ENCODE measurements at regions not wholly inside any gene's neighbourhood (a gene's known extent, or its start where the extent isn't known, plus 50 kb on each side); places are given as distances from the start of the nearest gene placed in this dataset.
"Not testable (repeated sequence)": the region's sequence is repeated elsewhere in the genome, so short reads cannot be mapped to it uniquely, and the experiment has no call there.

DNA sequence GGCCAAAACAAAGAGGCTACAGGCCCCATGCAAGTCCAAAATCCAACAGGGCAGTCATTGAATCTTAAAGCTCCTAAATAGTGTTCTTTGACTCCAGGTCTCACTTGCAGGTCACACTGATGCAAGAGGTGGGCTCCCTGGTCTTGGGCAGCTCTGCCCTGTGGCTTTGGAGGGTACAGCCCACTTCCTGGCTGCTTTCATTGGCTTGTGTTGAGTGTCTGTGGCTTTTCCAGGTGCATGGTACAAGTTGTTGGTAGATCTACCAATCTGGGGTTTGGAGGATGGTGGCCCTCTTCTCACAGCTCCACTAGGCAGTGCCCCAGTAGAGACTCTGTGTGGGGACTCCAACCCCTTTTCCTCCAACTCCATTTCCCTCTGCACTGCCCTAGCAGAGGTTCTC is 115.8 kb upstream of the ALKAL2 start:
- no peak for DNase-seq (ENCODE audit: low spot score)

DNA sequence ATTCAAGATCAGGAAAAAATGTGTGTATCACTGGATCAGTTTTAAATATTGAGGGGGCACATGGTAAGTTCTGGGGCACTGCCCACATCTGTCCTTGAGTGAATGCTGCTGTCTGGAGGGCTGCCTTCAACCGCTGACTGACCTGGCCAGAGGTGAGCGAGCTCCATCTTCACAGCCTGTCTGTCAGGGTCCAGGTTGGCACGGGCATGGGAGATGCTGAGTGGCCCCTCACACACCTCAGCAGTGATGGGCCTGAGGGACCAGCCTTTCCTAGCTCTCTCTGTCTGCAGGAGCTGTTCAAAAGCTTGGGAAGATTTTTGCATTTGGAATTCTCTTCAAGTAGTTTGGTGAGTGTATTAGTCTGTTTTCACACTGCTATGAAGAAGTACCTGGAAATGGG is 114.8 kb upstream of the ALKAL2 start:
- DNase-seq (ENCODE audit: low spot score) = no peak

DNA sequence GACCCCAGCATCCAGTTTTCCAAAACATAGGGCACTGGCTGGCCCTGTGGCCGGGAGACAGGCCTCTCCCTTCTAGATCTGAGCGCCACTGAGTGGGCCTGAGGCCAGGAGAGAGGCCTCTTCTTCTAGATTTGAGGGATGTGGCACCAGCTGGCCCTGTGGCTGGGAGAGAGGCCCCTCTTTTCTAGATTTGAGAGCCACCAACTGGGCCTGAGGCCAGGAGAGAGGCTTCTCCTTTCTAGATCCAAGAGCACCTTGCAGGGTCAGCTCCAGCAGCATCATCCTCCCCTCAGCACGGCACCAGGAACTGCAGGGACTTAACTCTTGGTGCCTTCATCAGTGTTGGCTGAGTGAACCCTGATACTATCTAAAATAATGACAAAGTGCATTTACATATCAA is 114.3 kb upstream of the ALKAL2 start:
- DNase-seq (ENCODE audit: low spot score) = no peak

DNA sequence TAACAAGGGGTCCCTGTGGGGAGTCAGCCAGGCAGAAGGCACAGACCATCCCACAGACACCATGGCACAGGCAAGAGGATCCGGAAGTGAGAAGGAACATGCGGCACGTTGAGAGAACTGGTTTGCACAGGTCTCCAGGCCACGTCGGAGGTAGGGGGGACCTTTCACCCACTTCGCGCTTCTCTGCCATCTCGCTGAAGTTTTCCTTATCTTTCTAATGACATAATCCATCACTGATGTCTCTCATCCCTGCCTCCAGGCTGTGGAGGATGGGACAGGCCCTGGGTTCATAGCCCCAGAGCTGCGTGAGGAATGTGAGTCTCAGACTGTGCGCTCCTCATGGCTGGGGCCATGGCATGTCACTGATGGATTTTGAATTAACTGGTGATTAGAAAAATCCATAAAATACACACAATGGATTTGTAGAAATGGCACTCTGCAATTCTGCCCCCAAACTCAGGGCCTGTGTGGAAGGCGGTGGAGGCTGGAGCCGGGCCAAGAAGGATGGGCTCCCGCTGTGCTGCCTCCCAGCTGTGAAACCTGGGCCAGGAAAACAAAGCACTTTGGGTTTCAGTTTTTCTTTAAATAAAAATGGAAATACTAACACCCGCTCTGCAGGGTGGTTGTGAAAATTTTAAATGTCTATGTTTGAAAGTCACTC is 113.3 kb upstream of the ALKAL2 start:
- no peak for DNase-seq (ENCODE audit: low spot score)

DNA sequence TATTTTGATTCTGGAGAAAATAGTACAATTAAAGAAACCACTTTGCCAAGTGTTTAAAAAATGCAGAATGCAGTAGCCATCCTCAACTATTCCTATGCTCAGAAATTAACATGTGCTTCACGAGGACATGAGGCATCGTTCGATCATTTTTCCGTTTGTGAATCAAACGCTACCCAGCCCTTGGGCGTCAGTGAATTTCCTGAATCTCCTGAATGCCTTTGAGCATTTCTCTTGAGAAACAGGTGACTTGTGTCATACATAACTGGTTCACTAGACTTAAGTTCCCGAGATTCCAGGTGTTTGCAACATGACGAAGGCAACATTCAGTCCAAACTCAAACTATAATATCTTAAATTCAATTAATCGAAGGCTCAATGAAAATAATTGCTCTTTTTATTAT is 110.0 kb upstream of the ALKAL2 start:
- no peak for DNase-seq (ENCODE audit: low spot score)

DNA sequence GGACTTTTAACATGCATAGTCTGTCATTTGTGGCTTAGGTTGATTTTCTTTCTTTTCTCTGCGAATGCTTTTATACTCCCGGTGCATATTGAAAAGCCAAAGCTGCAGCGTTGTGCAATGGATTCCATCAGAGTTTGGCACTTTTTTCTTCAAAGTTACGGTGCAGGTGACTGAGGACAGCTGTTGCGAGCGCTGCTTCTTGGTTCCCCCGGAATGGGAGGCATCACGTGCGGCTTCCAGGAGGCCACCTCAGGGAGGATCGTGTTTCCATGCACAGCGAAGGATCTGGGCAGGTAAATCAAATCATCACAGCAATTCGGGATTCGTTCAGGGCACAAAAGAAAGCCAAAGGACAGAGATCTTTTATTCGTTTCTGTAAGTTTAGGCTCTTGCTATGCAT is 109.6 kb upstream of the ALKAL2 start:
- no peak for DNase-seq (ENCODE audit: low spot score)

DNA sequence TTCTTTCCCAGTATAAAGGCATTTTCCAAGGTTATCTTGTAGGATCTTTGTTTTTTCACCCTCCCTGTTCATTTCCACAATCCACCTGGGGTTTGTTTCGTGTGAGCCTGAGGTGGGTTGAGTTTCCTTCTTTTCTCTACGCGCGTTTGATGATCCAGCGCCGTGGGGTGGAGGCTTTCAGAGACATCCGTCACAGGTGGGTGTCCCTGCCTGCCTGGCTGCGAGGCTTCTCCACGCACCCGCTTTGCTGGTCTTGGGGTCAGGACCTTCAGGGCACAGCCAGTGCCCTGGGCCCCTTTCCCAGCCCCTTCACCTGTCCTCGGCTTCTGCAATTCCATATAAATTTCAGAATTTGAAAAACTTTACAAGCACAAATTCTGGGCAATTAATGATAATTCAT is 109.0 kb upstream of the ALKAL2 start:
- no peak for DNase-seq (ENCODE audit: low spot score)

DNA sequence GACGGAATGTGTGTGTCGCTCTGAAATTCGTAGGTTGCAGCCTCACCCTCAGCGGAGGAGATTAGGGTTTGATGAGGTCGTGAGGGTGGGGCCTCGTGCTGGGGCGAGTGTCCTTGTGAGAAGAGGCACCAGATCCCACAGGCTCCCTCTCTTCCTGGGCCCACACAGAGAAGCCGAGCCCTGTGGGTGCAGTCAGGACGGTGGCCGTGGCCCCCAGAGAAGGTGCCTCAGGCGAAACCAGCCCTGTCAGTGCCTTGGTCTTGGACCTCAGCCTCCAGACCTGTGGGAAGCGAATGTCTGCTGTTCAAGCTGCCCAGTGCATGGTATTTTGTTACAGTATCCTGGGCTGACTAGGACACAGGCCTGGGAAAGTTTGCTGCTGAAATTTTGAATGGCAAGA is 108.0 kb upstream of the ALKAL2 start:
- no peak for DNase-seq (ENCODE audit: low spot score)

DNA sequence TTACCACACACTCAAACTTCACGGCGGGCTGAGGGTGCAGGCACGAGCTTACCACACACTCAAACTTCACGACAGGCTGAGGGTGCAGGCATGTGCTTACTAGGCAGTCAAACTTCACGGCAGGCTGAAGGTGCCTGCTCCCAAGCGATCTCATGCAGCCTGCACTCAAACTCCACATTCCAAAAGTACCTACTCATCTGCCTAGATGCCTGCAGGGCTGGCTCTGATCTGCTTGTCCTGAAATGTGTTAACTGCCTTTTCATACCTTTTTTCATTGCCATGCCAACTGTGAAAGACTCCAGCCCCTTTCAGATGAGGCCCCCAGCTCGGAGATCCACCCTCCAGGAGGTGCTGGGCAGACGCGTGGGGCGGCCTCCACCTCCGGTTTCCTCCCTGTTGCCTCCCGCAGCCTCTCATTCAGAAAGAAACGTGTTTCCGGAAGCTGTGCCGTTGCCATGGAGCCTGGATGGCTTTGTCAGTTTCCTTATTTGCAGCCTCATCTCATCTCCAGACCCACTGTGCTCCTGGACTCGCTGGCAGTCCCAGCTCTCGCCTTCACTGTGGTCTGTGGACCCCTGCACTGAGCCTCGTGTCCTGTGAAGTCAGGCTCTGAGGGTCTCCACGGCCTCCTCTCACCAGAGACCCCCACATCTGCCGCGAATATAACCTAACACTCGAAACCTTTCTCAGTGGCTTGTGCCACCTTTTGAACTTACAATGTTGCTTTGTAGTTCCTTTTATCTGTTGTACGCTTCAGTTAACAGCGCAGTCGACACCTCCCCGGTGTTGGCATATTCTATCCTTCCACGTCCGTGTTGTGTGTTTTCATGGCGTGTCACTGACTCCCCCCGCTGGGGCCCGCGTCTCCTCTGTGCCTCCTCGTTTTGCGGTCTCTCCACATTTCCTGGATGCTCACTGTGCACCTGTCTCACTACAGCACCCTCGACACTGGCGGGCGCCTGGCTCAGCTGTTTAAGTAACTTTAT is 106.1 kb upstream of the ALKAL2 start:
- DNase-seq (ENCODE audit: low spot score) = no peak

DNA sequence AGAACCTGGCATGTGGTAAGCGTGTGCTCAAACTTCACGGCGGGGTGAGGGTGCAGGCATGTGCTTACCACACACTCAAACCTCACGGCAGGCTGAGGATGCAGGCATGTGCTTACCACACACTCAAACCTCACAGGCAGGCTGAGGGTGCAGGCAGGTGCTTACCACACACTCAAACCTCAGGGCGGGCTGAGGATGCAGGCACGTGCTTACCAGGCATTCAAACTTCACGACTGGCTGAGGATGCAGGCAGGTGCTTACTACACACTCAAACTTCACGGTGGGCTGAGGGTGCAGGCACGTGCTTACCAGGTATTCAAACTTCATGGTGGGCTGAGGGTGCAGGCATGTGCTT is 105.0 kb upstream of the ALKAL2 start:
- DNase-seq (ENCODE audit: low spot score) = no peak

DNA sequence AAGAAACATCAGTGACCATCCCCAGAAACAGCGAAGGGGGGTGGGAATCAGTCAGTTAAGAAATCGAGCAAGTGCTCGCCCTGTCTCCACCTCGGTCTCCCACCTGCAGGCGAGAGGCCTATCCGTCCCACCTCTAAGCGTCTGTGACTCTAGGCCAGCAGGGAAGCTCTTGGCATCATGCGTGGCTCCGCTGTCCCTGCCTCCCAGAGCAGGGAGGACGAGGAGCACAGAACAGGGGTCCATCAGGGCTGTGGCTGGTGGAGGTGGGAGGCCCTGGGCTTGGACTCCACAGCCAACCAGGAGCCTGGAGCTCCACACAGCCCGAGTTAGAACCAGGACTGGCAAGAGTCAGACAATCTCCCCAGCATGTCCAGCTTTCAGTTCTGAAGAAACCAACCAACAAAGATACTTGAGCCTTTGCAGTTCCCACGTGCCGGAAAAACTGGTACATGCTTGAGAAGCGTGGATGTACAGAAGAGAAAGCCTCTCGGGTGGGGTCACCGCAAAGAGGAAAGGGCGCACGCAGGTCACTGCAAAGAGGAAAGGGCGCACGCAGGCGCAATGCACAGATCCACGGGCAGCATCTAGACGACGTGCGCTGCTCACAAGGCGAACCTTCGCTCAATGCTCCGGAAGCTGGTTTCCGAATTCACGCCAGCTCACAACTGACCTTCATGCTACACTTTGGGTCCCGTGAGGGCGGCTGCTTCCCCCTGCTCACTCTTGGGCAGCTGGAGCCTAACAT is 104.5 kb upstream of the ALKAL2 start:
- no peak for DNase-seq (ENCODE audit: low spot score)

DNA sequence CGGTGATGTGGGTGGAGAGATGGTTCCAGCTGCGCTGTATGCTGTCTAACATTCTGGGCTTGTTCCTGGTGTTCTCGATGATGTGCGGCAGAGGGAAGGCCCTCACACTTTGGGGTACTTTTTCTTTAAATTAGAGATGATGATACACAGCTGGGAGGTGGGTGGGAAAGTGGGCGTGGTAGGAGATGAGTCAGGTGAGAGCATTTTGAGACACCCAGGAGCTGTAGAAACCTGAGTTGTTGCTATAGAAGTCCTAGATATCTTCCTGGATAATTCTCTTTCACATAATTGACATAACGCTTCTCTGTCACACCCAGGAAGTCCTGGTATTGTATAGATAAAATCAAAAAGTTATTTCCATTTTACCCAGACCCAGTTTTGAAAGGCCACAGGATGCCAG is 103.8 kb upstream of the ALKAL2 start:
- no peak for DNase-seq (ENCODE audit: low spot score)

DNA sequence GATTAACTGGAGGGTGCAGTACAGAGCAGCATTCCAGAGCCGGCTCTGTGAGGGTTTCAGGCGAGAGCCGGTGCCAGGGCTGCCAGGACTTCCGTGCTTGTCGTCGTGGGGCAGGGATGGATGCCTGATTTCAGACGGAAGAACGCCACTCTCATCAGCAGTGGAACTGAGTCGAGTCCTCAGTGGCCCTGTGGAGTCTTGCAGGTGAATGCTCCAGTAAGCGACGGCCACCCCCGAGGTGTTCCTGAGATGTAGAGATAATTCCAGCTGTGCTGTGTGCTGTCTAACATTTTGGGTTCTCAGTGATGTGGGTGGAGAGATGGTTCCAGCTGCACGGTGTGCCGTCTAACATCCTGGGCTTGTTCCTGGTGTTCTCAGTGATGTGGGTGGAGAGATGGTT is 103.1 kb upstream of the ALKAL2 start:
- DNase-seq (ENCODE audit: low spot score) = no peak

DNA sequence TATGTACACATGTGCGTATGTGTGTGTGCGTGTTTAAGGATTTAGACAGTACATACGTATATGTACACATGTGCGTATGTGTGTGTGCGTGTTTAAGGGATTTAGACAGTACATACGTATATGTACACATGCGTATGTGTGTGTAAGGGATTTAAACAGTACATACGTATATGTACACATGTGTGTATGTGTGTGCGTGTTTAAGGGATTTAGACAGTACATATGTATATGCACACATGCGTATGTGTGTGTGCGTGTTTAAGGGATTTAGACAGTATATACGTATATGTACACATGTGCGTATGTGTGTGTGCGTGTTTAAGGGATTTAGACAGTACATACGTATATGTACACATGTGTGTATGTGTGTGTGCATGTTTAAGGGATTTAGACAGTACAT is 102.1 kb upstream of the ALKAL2 start:
- DNase-seq (ENCODE audit: low spot score) = not testable (repeated sequence)

DNA sequence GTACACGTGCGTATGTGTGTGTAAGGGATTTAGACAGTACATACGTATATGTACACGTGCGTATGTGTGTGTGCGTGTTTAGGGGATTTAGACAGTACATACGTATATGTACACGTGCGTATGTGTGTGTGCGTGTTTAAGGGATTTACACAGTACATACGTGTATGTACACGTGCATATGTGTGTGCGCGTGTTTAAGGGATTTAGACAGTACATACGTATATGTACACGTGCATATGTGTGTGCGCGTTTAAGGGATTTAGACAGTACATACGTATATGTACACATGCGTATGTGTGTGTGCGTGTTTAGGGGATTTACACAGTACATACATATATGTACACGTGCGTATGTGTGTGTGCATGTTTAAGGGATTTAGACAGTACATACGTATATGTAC is 100.9 kb upstream of the ALKAL2 start:
- DNase-seq (ENCODE audit: low spot score) = not testable (repeated sequence)

DNA sequence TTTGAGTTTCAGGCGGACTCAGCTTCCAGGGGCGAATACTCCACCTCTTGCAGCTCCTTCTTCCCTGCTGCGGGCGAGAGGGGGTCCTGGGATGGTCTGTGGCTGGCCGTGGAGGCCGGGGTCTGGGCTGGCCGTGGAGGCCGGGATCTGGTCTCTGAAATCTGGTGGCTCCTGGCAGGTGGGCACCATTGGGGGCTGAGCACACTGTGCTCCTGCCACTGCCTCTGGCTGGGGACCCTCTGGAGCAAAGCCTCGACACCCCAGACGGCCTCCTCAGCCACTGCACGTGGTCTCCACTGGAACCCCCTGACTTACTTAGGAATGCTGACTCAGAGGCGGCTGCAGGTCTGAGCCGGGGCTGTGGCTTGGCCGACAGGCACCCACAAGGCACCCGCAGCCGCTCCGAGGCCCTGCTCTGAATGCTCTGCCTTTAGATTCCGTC is 100.1 kb upstream of the ALKAL2 start:
- no peak for DNase-seq (ENCODE audit: low spot score)

DNA sequence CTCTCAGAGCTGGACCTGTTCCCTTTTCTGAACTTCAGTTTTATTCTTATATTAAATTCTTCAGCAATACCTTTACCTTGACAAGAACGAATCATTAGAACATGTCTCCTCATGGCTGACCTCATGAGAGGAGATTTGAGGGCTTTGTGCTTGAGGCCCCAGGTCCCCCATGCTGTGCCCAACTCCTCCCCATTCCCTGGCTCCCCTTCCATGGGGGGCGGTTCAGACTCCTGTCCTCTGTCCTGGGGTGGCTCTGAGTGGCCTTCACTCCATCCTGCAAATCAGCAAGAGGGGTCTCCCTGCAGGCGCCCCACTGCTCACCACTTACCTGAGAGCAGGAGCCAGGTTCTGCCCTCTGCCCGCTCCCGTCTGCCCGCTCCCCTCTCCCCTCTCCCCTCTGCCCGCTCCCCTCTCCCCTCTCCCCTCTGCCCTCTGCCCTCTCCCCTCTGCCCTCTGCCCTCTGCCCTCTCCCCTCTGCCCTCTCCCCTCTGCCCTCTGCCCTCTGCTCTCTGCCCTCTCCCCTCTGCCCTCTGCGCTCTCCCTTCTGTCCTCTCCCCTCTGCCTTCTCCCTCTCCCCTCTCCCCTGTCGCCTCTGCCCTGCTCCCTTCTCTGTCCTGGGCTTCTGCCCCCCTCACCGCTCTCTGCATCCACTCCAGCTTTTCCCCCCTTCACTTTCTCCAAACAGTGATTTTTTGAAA is 98.7 kb upstream of the ALKAL2 start:
- DNase-seq (ENCODE audit: low spot score) = no peak

DNA sequence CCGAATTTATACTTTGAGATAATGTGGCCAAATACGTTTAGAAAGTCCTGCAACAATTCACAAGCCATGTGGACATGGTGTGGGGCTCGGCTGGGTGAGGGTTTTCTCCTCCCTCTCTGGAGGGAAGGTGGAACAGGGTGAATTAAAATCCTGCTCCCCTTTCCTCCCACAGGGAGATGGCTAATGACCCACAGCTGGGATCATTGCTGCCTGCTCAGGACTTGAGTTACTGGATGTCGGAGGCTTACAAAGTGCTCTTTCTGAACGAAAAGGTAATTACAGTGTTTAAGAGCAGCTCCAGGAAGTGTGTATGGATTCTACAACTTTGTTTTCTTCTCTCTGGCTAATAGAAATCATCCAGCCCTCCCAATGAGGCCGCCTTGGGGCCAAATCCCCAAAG is 97.9 kb upstream of the ALKAL2 start:
- no peak for DNase-seq (ENCODE audit: low spot score)

DNA sequence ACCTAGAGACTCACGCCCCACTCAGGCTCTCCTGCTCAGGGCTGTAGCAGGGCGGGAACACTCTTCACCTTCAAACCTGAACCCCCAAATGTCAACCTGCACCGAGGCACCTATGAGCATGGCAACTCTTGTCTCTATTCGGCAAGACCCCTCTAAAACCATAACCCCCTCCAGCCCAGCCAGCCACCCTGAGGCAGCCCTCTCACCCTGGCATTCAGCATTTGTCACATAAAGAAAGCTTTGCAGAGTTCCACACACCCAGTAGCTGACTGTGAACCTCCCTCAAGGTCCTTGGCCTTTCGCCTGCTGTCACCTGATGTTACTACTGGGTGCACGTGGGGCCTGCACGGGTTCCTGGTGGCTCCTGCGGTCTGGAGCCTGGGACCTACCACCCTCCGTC is 97.2 kb upstream of the ALKAL2 start:
- no peak for DNase-seq (ENCODE audit: low spot score)

DNA sequence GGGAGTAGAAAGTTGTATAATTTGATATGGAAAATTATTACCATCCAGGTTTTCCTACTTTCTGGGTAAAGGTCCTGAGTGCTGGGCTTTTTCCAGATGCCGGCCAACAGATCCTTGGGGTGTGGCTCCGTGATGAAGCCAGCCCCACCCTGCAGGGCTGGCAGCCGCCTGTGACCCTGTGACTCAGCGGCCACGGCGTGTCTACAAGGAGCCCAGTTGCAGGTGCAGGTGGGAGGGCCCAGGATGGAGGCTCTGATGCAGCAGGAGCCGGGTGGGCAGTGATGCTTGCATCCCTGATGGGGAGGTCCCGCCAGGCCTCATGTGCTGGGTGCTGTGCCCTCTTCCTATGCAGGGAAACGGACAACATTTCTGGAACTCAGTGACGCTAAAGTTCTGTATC is 96.0 kb upstream of the ALKAL2 start:
- no peak for DNase-seq (ENCODE audit: low spot score)

DNA sequence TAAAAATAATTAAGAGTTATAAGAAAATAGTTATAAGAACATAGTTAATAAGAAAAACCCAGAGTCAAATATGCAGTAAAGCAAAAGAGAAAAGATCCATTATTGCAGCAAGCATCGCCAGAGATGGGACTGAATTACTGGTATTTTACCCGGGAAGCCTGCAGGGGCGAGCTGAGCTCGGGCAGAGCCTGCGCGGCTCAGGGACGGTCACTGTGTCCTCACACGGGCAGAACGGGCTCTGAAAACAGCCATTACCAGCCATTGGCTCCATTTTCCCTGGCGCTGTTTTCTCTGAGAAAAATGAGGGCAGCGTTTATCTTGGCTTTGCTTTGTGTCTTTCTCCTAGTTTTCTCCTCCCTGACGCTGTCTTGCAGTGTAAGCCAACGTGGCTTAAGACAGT is 95.3 kb upstream of the ALKAL2 start:
- DNase-seq (ENCODE audit: low spot score) = no peak

DNA sequence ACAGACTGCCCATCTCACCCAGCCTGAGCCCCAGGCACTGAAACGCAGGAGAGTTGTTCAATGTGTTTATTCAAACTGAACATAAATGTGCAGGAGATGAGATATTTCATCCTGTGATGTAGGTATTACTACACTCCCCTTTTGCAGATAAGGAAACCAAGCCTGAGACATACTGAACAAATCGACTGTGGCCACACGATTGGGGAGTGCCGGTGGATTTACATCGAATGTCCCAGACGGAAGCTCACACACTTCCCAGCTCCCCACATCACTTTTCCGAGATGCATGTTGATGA is 94.8 kb upstream of the ALKAL2 start:
- no peak for DNase-seq (ENCODE audit: low spot score)
